Stimulated activated CD4-positive, alpha-beta T cell treated with anti-CD3 and anti-CD28 coated beads, Interleukin-1b, Interleukin-23, amount 100 ng/mL, for 4 hours (primary cell): ENCODE measurements at regions not wholly inside any gene's neighbourhood (a gene's known extent, or its start where the extent isn't known, plus 50 kb on each side); places are given as distances from the start of the nearest gene placed in this dataset.
"Not testable (repeated sequence)": the region's sequence is repeated elsewhere in the genome, so short reads cannot be mapped to it uniquely, and the experiment has no call there.

Experiments used
- DNase-seq, 2 donors: peaks; one replicate each; pipeline ENCODE4 v3.0.0-alpha.2; 2020; ENCODE audit warnings: low read depth in 2 of 2

GRCh38 chr2:220555961-220556630 lies 928.7 kb downstream of the SLC4A3 start:
- no peak for DNase-seq

DNA sequence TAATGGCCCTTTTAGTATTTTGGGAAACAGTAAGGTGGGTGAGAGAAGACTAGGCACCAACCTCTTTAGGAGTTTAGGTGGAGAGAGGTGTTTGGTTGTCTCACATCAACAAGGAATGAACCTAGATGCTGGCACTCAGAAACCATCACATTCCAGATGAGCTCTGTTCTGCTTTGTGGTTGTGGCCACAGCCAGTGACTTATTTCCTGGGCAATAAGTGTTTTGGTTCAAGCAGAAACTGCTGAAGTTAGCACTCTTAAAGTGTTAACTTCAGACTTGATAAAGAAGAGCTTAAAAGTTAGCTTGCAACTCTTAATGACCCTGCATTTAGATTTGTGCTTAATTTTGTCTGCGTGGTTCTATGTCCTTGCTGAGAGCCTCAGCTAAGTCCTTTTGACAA lies 929.2 kb downstream of the SLC4A3 start:
- DNase-seq: no peak

GRCh38 chr2:220560192-220560591 lies 932.8 kb downstream of the SLC4A3 start:
- no peak for DNase-seq

DNA sequence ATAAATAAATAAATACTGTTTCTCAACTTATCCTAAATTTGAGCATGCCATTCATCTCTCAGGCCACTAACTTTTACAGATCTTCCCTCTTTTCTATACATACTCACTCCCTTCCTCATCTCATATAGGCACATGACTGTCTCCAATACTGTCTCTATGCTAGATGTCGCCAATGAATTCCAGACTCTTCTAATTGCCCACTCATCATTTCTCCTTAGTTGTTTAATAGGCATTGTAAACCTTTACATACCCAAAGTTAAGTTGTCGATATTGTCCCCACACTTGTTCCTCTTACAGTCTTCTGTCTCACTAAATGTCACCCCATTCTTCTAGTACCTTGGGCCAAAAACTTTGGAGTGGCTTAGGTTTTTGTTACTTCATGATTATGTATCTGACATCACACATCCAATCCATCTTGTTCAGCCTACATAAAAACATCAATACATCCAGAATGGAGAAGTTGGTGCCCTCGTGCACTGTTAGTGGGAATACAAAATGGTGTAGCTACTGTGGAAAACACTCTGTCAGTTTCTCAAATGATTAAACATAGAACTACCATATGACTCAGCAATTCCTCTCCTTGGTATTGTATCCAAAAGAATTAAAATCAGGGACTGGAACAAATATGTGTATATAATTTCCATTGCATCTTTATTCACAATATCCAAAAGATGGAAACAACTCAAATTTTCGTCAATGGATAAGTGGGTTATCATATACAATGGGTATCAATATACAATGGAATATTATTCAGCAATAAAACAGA lies 935.1 kb downstream of the SLC4A3 start:
- DNase-seq: no peak

DNA sequence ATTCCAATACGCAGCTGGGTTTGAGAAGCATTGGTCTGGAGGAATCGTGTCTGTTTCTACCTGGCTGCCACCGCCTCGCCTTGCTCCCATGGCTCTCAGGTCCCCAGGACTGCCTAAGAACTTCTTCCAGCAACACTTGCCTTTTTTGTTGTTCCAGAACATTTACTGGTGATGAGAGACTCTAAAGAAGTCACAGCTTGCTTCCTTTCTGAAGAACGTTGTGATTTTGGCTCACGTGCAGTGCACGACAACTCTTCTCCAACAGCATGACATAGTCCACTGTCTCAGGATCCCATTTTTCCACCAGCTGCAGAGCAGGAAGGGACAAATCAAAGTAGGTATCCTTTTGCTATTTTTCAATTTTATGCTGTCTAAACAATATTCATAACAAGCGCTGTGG lies 940.9 kb downstream of the SLC4A3 start:
- no peak for DNase-seq

- no peak for DNase-seq
Measured at GRCh38 chr2:220569112-220569897, 941.9 kb downstream of the SLC4A3 start.

DNA sequence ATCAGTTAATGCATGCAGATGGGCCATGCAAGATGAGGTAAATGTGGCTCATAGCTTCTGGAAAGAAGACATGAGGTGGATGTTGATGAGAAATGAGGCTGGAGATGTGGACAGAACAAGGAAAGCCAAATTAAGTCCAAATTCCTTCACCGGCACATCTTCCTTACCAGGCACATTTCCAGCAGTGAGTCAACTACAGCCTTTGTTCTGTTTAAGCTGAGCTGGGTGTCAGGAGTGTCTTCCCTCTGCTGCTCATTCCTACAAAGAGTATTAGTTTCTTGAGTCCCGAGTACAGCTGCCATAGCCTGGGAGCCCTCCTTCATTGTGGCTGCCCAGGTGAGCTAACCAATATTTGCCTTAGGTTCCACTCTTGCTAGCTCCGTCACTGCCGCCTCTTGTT lies 945.0 kb downstream of the SLC4A3 start:
- no peak for DNase-seq

DNA sequence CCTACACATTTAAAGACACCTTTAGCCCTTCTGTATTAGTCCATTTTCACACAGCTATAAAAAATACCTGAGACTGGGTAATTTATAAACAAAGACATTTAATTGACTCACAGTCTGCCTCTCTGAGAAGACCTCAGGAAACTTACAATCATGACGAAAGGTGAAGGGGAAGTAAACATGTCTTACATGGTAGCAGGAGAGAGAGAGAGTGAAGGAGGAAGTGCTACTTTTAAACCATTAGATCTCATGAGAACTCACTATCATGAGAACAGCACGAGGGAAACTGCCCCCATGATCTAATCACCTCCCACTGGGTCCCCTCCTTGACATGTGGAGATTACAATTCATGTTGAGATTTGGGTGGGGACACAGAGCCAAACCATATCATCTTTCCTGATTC lies 946.6 kb downstream of the SLC4A3 start:
- DNase-seq: no peak

GRCh38 chr2:220575963-220576362 lies 948.5 kb downstream of the SLC4A3 start:
- no peak for DNase-seq

DNA sequence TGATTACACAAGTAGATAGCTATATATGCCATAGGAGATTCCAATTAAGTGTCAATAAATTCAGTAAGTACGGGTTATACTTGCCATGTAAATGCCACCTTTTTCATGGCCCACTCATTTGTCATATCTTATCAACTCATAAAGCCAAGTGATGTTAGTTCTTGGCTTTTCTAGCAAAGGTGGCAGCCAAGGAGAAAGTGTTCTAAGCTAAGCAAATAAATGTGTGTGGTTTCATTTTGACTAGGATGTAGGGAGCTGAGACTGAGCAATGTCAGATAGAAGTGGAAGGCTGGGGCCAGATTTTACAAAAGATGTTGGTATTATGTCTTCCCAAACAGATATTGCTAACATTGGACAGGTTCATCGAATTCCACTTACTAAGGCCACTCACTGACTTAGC lies 952.0 kb downstream of the SLC4A3 start:
- no peak for DNase-seq

- no peak for DNase-seq
Measured at GRCh38 chr2:220580113-220580512, 952.7 kb downstream of the SLC4A3 start.

DNA sequence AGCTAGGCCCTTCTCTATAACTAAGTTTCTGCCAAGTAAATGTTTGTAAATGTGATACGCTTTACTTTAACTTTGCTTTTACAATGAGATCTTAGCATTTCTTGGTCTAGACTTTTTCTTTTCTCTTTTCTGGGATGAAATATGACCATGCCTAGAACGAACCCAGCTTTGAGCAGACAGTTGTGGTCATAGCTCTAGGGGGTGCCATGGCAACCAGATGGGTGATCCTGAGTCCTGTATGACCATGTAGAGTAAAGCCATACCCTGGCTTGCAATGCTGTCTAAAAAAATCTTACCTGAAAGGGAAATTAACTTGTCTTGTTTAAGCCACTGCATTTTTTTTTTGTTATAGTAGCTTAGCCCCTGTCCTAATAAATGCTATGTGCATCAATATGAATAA lies 956.3 kb downstream of the SLC4A3 start:
- no peak for DNase-seq

- no peak for DNase-seq
Measured at GRCh38 chr2:220585241-220585640, 957.8 kb downstream of the SLC4A3 start.

DNA sequence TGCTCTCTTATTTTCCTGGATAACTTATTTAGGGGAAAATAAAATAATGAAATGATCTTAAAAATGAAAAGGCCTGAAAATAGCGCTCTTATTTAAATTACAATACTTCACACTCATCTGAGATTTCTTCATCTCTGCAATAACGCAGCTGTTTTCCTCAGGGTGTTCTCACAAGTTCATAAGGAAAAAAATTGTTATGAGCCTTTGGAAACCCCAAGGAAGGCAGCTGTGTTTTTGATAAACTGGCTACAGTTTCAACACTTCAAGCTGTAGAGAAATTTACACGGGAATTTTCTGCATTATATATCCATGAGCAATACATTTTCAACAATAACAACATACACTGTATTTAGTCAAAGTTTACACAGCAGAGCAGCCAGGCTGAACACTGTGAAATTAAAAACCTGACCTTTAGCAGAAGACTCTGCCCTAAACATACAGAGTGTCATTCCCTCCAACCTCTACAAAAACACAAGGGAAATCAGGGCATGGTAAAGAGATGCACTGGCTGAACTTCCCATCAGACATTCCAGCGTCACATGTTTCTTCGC lies 959.6 kb downstream of the SLC4A3 start:
- DNase-seq: no peak

- no peak for DNase-seq
Measured at GRCh38 chr2:220588148-220588547, 960.7 kb downstream of the SLC4A3 start.

- DNase-seq: no peak
Measured at GRCh38 chr2:220590476-220590875, 963.0 kb downstream of the SLC4A3 start.

GRCh38 chr2:220593526-220593925 lies 966.1 kb downstream of the SLC4A3 start:
- DNase-seq: no peak

DNA sequence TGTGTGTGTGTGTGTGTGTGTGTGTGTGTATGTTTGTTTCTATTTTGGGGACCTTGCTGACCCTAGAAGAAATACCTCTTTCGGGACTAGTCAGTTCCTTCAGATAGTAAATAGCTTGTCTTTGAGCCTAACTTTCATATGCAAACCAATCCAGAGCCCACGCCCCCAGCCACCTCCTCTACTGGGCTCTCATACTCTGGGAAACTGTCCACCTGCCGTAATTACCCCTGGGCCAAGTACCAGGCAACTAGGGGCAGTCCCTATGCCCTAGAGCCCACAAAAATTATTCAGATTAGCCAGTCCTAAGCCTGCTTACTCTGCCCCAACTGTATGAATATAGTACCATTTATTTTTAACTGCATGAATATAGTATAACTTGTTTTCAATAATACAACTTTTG lies 970.4 kb downstream of the EPHA4 start:
- DNase-seq: no peak

DNA sequence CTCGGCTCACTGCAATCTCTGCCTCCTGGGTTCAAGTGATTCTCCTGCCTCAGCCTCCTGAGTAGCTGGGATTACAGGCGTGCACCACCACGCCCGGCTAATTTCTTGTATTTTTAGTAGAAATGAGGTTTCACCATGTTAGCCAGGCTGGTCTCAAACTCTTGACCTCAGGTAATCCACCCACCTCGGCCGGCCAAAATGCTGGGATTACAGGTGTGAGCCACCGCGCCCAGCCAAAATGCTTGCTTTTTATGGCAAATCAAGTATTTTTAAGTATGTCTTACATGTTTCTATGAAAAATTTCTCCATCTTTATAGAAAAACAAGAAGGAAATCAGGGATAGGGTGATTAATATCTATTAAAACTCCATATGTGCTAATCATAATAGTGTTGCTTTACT lies 959.1 kb downstream of the EPHA4 start:
- not testable (repeated sequence) for DNase-seq

DNA sequence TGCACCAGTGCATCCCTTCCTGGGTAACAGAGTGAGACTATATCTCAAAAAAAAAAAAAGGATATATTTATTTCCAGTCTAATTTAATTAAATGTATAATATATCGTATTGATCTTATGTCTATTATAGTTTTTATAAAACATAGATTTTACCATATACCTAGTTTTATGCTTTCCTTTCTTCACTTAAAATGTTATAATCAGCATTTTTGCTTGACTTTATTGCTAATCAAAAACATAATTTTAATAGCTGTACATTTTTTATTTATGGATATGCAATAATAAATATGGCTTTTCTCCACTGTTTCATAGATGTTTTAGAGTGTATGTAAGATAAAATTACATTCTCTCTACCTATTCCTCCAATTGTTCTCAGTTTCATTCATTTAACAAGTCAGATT lies 958.0 kb downstream of the EPHA4 start:
- DNase-seq: no peak

DNA sequence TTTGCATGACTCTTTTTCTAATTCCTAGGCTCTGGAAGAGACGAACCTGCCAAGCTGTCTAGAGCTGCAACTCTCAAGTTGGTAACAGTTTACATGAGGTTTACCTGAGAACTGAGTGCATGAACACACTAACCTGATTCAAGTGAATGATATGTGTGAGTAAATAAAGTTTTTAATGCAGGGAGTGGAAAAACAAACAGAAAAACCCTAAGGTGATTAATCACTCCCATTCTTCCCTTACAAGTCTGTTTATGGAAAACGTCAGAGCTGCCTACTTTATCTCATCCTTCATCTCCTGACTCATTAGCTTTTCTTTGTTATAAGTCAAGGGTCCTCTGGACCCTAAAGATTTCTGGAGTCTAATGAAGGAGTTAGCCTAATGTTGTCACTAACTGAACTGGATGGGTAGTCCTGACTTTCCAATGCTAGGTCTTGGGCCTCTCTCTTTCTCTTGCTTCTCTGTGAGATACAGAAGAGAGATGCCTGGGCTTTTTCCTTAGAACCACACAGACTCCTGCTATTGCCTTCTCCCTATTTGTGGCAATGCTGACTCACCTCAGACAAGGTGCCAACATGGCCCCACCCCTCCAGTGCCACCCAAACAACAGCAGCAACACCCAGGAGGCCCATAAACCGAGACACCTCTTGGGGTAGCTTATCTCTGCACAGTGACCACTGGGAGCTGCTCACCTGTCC lies 952.4 kb downstream of the EPHA4 start:
- DNase-seq: no peak

DNA sequence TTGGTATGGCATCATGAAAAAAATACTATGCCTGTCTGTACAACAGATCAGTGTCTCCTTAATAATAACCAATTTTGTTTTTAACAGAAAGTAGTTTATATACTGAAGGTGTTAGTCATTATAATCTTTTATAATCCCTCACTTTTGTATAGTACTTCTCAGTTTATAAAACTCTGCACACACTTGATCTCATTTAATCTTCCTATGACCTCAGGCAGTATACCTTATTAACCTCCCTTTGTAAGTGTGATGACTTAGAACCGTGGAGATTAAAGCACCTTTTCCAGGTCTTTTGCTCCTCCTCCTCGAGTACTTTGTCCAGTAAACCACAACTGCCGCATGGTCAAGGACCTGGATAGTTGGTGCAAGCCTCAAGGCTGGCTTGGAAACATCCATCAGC lies 945.5 kb downstream of the EPHA4 start:
- DNase-seq: no peak
